Common myeloid progenitor, CD34-positive (primary cell): ENCODE measurements at regions not wholly inside any gene's neighbourhood (a gene's known extent, or its start where the extent isn't known, plus 50 kb on each side); places are given as distances from the start of the nearest gene placed in this dataset.
A peak's percentile ranks its signal among the peaks of the same experiment; 100 is the strongest.

ENCODE experiments used
- CTCF ChIA-PET: fragments of 350-600 bp; sonication (Branson Sonifier 250); formaldehyde crosslinking; loops from one replicate; lab custom pipeline; 2021; ENCODE audit warnings: antibody characterized with exemption; lab: Charles Lee
- POLR2A ChIA-PET: fragments of 350-600 bp; sonication (Branson Sonifier 250); formaldehyde crosslinking; loops from one replicate; lab custom pipeline; 2021; ENCODE audit warnings: antibody characterized with exemption; lab: Charles Lee
- DNase-seq, 3 donors: peaks; one replicate each; pipeline versions ENCODE4 v3.0.0 to v3.0.0-alpha.2; 2013
- H3K27ac ChIP-seq, 2 experiments: 1 replicate in 1 of 2; 2 replicates in 1 of 2; pipeline ENCODE4 v1.7.0; 2013; ENCODE audit warnings: inconsistent platforms in 2 of 2, low read length in 2 of 2, mild to moderate bottlenecking in 2 of 2, low read depth in 1 of 2, moderate library complexity in 1 of 2; ENCODE audit not compliant: severe bottlenecking in 2 of 2, insufficient read depth in 1 of 2, poor library complexity in 1 of 2
- H3K27me3 ChIP-seq, 5 experiments: replicated peaks in 2 of 5; 1 replicate in 3 of 5; 2 replicates in 2 of 5; pipeline versions ENCODE4 v1.6.1 to v1.7.0; 2013; ENCODE audit warnings: low read length in 4 of 5, mild to moderate bottlenecking in 2 of 5, moderate library complexity in 2 of 5, inconsistent platforms in 1 of 5; ENCODE audit not compliant: insufficient read depth in 5 of 5, control insufficient read depth in 4 of 5
- H3K36me3 ChIP-seq, 4 experiments: 1 replicate in 2 of 4; 2 replicates in 2 of 4; pipeline versions ENCODE4 v1.6.1 to v1.7.0; 2013; ENCODE audit warnings: low read length in 3 of 4, control low read depth in 1 of 4, mild to moderate bottlenecking in 1 of 4; ENCODE audit not compliant: control insufficient read depth in 4 of 4, insufficient read depth in 4 of 4
- H3K4me1 ChIP-seq, 4 experiments: 1 replicate in 3 of 4; 2 replicates in 1 of 4; pipeline versions ENCODE4 v1.6.1 to v1.7.1; 2013; ENCODE audit warnings: low read length in 3 of 4, mild to moderate bottlenecking in 3 of 4, control low read depth in 1 of 4, inconsistent platforms in 1 of 4, moderate library complexity in 1 of 4; ENCODE audit not compliant: control insufficient read depth in 4 of 4, insufficient read depth in 4 of 4; ENCODE audit errors: control extremely low read depth in 1 of 4
- H3K4me3 ChIP-seq, 7 experiments: 1 replicate in 4 of 7; 2 replicates in 3 of 7; pipeline versions ENCODE4 v1.5.1 to v1.7.0; 2013; ENCODE audit warnings: mild to moderate bottlenecking in 7 of 7, low read length in 6 of 7, moderate library complexity in 6 of 7, inconsistent platforms in 2 of 7, low read depth in 2 of 7, control low read depth in 1 of 7; ENCODE audit not compliant: insufficient read depth in 4 of 7, control insufficient read depth in 1 of 7; ENCODE audit errors: extremely low read depth in 1 of 7
- H3K9me3 ChIP-seq, 5 experiments: 1 replicate in 4 of 5; 2 replicates in 1 of 5; pipeline versions ENCODE4 v1.6.1 to v1.7.1; 2013; ENCODE audit warnings: low read length in 4 of 5, mild to moderate bottlenecking in 2 of 5, inconsistent platforms in 1 of 5, low read depth in 1 of 5, moderate library complexity in 1 of 5; ENCODE audit not compliant: control insufficient read depth in 4 of 5, insufficient read depth in 2 of 5; ENCODE audit errors: control extremely low read depth in 1 of 5
- WGBS: methylation state at CpG from one replicate; pipeline ENCODE4 v1.1.5; 2013; ENCODE audit not compliant: insufficient coverage; 5-methylcytosine and 5-hydroxymethylcytosine counted together

DNA sequence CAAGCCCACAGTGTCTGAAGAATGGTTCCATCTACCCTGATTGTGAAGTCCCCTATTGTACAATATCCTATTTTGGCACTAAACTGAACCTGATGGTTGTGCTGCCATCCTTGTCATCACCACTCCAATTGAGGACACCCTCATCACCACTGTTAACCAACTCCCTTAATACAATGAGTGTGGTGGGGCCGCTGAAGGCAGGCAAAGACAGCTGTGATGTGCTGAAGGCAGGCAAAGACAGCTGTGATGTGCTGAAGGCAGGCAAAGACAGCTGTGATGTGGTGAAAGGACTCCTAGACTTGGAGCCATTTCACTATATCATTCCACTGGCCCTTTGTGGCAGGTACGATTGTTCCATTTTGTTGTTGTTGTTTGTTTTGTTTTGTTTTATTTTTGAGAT, 481.6 kb downstream of the SOX6 start:
- H3K36me3 ChIP-seq = no peaks in the 10 kb centered on the region
- no peak for DNase-seq
- POLR2A ChIA-PET = no interaction called here
- no peaks in the 10 kb centered on the region for H3K9me3 ChIP-seq
- no peak overlapping the region for H3K27ac ChIP-seq
- CTCF ChIA-PET = no interaction called here
- no peak overlapping the region for H3K4me3 ChIP-seq
- H3K27me3 ChIP-seq = no peaks in the 10 kb centered on the region
- WGBS = no CpG with 5 or more reads among the region's 2 CpGs
- H3K4me1 ChIP-seq = no peaks in the 10 kb centered on the region

DNA sequence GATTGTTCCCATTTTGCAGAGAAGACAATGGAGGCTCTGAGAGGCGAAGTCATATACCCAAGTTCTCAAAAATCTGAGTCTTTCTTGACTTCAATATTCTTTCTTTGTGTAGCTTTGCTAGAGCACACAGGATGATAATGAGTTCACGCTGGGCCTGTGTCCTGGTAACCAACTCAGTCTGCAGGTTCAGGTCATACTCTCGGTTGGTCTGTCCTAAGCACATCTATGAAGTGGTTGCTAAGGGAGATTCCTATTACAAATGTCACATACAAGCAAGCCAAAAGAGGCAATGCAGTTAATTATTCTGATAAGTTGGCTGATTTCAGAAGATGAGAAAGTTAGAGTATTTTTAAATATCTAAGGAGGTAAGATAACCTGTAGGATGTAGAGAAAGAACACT, 481.0 kb downstream of the SOX6 start:
- ChIA-PET POLR2A (no interaction called here), CTCF (no interaction called here)
- H3K27me3 ChIP-seq = no peaks in the 10 kb centered on the region
- no peak overlapping the region for H3K4me3 ChIP-seq
- 100% methylated on average over 1 of the region's 3 CpGs for WGBS
- no peak for DNase-seq
- no peaks in the 10 kb centered on the region for H3K4me1 ChIP-seq
- no peak overlapping the region for H3K27ac ChIP-seq
- H3K36me3 ChIP-seq = no peaks in the 10 kb centered on the region
- no peaks in the 10 kb centered on the region for H3K9me3 ChIP-seq

DNA sequence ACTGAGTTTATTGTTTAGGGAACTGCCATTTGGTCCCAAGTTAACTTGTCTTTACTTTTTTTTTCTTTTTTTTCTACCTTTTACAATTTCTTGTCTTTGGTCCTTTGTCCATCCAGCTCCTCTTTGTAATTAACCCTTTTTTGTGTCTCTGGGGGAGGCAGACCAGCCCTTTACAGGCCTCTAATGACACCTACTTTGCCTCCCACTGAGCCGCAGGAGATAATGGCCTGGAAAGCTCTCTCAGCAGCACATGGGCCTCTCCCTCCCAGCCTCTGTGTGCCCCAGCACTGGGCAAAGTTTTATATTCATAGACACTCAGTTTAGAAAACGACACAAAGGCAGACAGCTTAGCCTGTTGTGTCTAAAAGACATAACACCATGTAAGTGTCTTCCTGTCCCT, 480.4 kb downstream of the SOX6 start:
- H3K27ac ChIP-seq = no peak overlapping the region
- no peaks in the 10 kb centered on the region for H3K9me3 ChIP-seq
- no peaks in the 10 kb centered on the region for H3K27me3 ChIP-seq
- 90% methylated on average over 1 of the region's 2 CpGs for WGBS
- ChIA-PET POLR2A (no interaction called here), CTCF (interaction anchor here (1.2 kb wide), 1 partner anchor 11 kb away, joined by 3 read pairs; no protein-coding TSS in a partner anchor)
- no peaks in the 10 kb centered on the region for H3K4me1 ChIP-seq
- no peak overlapping the region for H3K4me3 ChIP-seq
- no peaks in the 10 kb centered on the region for H3K36me3 ChIP-seq
- DNase-seq = no peak

DNA sequence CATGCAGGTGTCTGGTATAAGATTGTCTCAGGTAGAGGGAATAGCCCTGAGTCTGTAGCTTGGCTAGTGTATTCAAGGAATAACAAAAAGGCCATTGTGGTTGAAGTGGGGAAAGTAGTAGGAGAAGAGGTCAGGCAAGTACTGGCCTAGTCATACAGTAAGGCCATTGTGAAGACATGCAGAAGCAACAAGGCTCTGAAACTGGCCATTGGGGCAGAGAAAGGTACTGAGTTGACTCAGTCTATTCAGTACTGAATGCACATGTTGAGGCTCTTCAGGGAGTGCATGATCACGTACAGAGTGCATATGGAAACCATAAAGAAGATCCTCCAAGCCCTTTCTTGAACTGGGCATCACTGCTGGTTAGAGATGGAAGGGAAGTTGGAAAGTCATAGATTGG, 477.6 kb downstream of the SOX6 start:
- CTCF ChIA-PET = no interaction called here
- H3K36me3 ChIP-seq = no peaks in the 10 kb centered on the region
- no peak overlapping the region for H3K4me3 ChIP-seq
- no peaks in the 10 kb centered on the region for H3K9me3 ChIP-seq
- no peak overlapping the region for H3K27ac ChIP-seq
- peaks cover 0 to 4% (median 0%) of the 10 kb centered on the region in 4 experiments for H3K4me1 ChIP-seq
- POLR2A ChIA-PET = no interaction called here
- no peak for DNase-seq
- peaks cover 0 to 5% (median 0%) of the 10 kb centered on the region in 5 experiments for H3K27me3 ChIP-seq
- 100% methylated on average over 1 of the region's 1 CpG for WGBS

DNA sequence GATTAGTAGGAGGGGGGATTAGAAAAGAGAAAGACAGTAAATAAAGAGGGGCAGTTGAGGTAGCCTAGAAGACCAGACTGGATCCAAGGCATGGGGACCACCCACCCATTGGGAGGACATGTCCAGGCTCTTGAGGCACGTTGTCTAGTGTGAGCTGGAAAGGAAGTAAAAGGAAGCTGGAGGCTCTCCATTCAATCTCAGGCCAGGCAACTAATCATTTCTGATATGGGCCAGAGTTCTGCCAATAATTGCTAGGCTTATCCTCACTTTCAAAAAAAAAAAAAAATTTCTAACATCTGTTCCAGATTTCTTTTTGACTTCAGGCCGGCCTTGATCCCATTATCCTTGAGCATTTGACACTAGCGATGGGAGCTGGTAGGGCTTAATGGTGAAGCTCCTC, 476.1 kb downstream of the SOX6 start:
- Histone ChIP-seq H3K36me3 (no peaks in the 10 kb centered on the region), H3K9me3 (no peaks in the 10 kb centered on the region), H3K27me3 (peaks cover 0 to 5% (median 0%) of the 10 kb centered on the region in 5 experiments), H3K4me1 (peaks cover 0 to 4% (median 0%) of the 10 kb centered on the region in 4 experiments), H3K4me3 (no peak overlapping the region), H3K27ac (no peak overlapping the region)
- ChIA-PET CTCF (interaction anchor here (0.6 to 0.7 kb wide), 2 partner anchors 14 kb away, joined by 3 read pairs; no protein-coding TSS in a partner anchor), POLR2A (no interaction called here)
- 93% methylated on average over 2 of the region's 3 CpGs for WGBS
- DNase-seq = no peak

DNA sequence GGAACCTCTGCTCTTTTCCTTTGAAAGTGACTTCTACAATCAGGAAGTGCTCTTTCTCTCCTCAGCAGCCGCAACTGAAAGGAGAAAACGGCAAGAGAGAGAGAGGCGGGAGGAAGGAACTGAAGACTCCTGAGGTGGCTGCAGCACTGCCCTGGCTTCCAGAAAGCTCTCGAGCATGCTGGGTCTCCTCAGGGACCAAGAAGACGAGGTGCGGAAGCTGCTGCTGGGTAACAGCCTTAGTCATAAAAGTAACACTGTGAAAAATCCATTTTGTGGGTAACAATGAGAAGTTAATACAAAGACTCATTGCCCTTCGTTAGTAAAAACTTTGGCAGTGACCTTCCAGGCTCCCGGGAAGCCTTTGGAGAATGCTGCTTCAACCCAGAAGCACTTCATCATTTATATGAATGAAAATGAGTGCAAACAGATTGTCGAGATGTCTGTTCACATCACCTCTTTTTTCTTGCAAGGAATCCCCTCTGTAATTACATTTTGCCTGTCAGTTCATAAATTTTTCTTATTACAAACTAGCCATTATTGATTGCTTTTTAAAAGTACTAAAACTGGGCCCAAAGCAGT, 473.4 kb downstream of the SOX6 start:
- ChIA-PET POLR2A (no interaction called here), CTCF (no interaction called here)
- no peak overlapping the region for H3K27ac ChIP-seq
- peaks cover 0 to 5% (median 0%) of the 10 kb centered on the region in 5 experiments for H3K27me3 ChIP-seq
- no peaks in the 10 kb centered on the region for H3K36me3 ChIP-seq
- WGBS = 59% methylated on average over 8 of the region's 9 CpGs
- no peaks in the 10 kb centered on the region for H3K9me3 ChIP-seq
- peaks cover 0 to 4% (median 0%) of the 10 kb centered on the region in 4 experiments for H3K4me1 ChIP-seq
- DNase-seq = peak in 1 of 3 donors; percentile 2
- no peak overlapping the region for H3K4me3 ChIP-seq

DNA sequence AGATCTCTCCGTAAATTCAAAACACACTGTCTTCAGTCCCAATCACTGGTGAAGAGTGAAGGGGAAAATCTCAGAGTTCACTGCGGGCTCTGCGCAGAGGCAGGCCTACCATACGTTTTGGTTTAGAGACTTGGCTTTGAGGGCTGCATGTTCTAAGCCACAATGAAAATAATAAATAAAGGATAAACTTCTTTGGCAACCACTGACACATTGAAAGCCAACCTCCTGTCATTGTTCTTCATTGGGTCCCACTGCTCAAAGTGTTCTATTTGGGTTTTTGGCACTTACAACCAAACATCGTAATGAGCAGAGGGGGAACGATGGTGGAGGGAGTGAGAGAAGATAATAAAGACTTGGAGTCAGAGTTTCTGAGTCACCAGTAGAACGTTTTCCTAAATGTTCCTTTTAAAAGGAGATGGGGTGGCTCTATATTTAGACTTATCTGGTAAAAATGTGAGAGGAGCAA, 472.9 kb downstream of the SOX6 start:
- H3K27me3 ChIP-seq = peaks cover 0 to 5% (median 0%) of the 10 kb centered on the region in 5 experiments
- DNase-seq = no peak
- H3K36me3 ChIP-seq = no peaks in the 10 kb centered on the region
- 98% methylated on average over 4 of the region's 7 CpGs for WGBS
- H3K4me3 ChIP-seq = no peak overlapping the region
- H3K27ac ChIP-seq = no peak overlapping the region
- H3K4me1 ChIP-seq = peaks cover 0 to 4% (median 0%) of the 10 kb centered on the region in 4 experiments
- POLR2A ChIA-PET = no interaction called here
- no peaks in the 10 kb centered on the region for H3K9me3 ChIP-seq
- CTCF ChIA-PET = no interaction called here
